Activated naive CD8-positive, alpha-beta T cell treated with anti-CD3 and anti-CD28 coated beads, Interleukin-2, amount 50 U/mL, for 16 hours (primary cell): ENCODE measurements at regions not wholly inside any gene's neighbourhood (a gene's known extent, or its start where the extent isn't known, plus 50 kb on each side); places are given as distances from the start of the nearest gene placed in this dataset.

Experiments
- DNase-seq: peaks from one replicate; pipeline ENCODE4 v3.0.0-alpha.2; 2020; ENCODE audit warnings: low read depth, low spot score

- DNase-seq: no peak
Observed at GRCh38 chr6:4615891-4616290, 160.3 kb upstream of the CDYL start.

- DNase-seq: no peak
Observed at GRCh38 chr6:4615231-4615630, 161.0 kb upstream of the CDYL start.

- no peak for DNase-seq
Observed at GRCh38 chr6:4614637-4615036, 161.6 kb upstream of the CDYL start.

DNA sequence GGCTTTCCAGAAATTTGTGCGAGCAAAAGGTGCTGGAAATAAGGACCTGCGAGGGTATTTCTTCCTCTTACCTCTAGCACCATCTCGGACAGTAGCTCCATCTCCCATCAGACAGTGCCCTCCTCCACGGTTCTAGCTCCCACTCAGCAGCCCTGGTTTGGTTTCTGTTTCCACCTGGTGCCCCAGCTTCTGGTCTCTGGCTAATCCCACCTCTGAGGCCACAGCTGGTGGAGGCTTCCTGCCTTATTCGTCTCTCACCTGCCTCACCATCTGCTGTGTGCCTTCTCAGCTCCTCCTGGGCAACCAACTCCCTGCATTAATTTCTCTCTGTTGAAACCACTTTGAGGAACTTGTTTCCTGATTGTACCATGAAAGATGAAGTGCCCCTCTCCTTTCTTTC lies 162.4 kb upstream of the CDYL start:
- no peak for DNase-seq

- DNase-seq: no peak
Observed at GRCh38 chr6:4613381-4613780, 162.8 kb upstream of the CDYL start.

GRCh38 chr6:4612636-4613171 lies 163.5 kb upstream of the CDYL start:
- DNase-seq: no peak

- DNase-seq: no peak
Observed at GRCh38 chr6:4611429-4612129, 164.6 kb upstream of the CDYL start.

- no peak for DNase-seq
Observed at GRCh38 chr6:4610256-4610655, 165.9 kb upstream of the CDYL start.

DNA sequence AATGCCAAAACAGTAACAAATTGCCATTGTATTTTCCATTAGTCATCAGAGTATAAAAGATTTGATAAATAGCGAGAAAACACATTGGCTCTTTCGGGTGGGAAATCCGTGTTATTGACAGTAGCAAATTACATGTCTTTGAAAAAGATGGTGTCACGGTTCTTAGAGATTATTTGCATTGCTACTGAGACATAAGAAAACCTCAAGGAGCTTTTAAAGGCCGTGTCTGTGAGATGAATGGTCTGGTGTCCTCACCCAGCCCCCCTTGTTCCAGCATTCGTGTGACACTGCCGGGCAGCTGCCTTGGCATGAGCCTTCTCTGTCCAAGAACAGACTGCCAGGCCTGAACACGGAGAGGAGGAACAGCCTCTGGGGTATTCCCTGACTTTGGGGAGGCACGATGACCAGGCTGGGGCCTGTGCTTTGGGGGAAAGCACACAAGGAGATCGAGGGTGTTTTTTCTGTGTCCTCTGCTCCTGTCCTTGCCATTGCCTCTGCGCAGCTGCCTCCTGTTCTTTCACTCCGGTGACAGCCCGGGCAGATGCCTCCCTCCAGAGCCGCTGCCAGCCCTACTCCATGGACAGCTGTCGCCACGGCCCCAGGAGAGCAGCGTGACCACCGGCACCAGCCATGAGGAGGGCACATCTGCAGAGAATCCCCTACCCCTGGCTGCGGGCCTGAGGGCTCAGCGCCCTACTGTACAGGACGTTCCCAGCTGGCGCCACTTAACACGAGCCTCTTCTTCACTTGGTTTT lies 167.7 kb upstream of the CDYL start:
- DNase-seq: no peak

GRCh38 chr6:4607793-4608192 lies 168.4 kb upstream of the CDYL start:
- no peak for DNase-seq

DNA sequence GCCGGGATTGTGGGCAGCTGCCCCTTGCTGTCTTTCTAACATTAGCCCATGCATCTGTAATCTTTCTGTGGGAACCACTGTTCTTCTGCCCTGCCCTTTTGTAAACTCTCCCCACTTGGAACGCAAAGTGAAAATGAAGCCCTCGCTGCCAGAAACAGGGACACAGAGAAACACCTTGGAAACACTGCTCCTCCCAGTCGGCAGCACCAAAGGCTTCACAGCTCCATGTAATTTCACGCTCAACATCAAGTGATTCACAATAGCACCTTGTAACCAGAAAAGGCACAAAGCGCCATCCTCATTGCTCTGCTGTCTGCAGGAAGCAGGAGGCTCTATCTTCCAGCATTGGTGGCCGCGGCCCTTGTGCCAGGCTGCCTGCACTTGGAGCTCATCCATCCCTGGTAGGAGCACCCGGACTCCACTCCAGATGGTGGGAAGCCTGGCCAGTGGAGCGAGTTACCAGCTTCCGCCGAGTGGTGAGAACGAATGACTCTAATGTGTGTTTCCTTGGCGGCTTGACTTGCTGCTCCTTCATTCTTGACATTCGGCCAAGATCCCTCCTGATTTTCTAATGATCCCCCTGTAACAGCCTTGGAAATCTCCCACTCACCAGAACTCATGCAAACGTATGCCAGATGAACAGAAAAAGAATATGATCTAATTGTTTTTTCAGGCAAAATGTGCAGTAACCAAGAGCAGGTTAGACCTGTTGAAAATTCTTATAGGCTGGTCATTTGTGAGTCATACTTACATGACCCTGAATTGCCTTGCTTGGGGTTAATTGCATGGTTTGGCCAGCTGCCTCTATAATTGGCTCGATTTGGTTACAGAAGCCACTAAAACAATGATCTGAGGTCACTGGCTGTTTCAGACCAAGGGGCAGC lies 169.1 kb upstream of the CDYL start:
- DNase-seq: no peak

DNA sequence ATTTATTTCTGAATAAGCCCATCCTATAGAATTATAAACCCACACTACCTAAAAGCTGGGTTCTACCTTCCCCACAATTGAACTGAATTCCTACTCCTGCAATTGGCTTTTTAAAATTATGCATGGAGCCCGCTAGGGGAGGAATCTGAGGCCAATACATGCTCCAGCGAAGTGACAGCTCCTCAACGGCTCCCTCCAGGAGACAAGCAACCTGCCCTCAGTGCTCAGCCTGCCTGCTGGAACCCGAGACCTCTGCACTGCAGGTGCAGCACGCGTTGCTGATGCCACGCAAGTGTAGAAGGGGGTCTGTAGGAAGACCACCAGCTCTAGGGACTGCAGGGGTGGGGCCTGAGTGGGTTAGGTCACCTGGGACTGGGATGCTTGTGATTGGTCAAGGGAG lies 170.2 kb upstream of the CDYL start:
- DNase-seq: no peak

GRCh38 chr6:4603856-4604369 lies 172.3 kb upstream of the CDYL start:
- no peak for DNase-seq

DNA sequence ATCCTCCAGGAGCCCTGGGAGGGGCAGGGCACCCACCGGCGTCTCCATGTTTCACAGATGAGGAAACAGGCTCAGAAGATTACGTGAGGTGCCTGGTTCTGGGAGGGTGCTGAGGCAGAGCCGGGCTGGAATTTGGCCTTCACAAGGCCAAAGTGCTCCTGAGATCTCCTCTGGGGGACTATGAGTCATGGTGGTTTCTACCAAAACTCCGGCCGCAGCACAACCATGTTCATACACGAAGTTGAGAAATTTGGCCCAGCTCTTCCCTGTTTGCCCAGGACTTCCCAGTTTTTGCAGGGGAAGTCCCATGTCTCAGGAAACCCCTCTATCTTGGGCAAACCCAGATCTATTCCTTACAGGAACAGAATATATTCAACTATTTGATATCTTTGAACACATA lies 172.9 kb upstream of the CDYL start:
- DNase-seq: no peak

GRCh38 chr6:4599924-4600323 lies 176.3 kb upstream of the CDYL start:
- DNase-seq: no peak

GRCh38 chr6:4598384-4598995 lies 177.7 kb upstream of the CDYL start:
- DNase-seq: no peak

GRCh38 chr6:4593951-4594350 lies 182.3 kb upstream of the CDYL start:
- DNase-seq: no peak

DNA sequence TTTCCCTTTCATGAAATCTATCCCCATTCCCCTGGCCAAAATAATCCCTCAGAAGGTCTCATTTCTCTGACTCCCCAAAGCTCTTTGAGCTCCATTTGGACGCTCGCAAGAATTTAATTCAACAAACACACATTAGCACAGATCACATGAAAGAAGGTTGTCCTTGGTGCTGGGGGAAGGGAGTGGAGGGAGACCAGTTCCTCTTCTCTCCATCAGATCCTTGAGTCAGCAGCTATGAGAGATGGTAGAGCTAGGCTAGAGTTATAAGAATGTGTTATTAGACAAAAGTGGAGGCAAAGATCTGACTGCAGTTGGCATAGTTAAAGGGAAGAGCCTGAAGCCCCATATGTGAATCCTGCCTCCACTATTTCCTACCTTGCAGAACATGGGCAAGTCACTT lies 184.2 kb upstream of the CDYL start:
- no peak for DNase-seq

- DNase-seq: no peak
Observed at GRCh38 chr6:4591218-4591617, 185.0 kb upstream of the CDYL start.

DNA sequence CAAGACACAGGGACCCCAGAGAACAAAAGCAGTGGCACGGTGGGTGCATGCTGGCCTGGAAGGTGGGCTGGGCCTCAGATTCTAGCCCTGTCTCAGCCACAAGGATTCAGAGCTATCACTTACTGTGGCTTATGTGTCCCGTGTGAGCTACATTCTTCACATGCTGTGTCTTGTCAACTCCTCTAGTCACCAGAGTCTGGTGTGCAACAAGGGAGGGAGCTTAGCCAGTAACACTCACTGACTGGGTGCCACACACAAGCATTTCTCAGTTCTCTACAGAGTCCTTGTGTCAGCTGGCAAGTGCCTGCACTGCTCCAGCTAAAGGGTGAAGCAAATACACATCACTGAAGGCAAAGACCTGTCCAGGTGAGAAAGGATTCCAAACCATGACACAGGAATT lies 186.9 kb upstream of the CDYL start:
- DNase-seq: no peak

DNA sequence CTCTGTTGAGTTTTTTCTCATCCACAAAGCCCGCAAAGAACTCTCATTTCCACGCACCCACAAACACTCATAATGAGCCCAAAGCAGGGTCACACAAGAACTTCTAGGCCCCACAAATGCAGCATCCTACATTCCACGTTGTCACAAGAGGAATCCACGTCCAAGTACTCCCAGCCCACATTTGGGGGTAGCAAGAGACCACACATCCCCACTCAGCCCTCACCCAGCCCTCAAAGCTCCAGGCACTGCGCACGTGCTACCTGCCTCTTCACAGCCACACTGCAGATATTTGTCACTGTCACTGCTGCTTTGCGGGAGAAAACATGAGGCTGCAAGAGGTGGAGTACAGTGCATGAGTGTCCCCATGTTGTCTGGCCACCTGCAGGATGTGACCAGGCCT lies 187.6 kb upstream of the CDYL start:
- DNase-seq: no peak

GRCh38 chr6:4588163-4588562 lies 188.0 kb upstream of the CDYL start:
- DNase-seq: no peak
